Astrocyte (in vitro differentiated cells and primary cell): ENCODE measurements at regions not wholly inside any gene's neighbourhood (a gene's known extent, or its start where the extent isn't known, plus 50 kb on each side); places are given as distances from the start of the nearest gene placed in this dataset.

Experiments
- EZH2 ChIP-seq: IDR thresholded peaks from 2 replicates; pipeline ENCODE4 v1.6.1; 2012; ENCODE audit warnings: mild to moderate bottlenecking, low read length, inconsistent platforms; ENCODE audit not compliant: insufficient read depth
- TF ChIP-seq, protein P1 (sequence below): IDR thresholded peaks from 2 replicates; pipeline ENCODE4 v1.5.1; 2011; ENCODE audit warnings: low read depth, mild to moderate bottlenecking, inconsistent platforms, low read length, moderate library complexity; ENCODE audit not compliant: insufficient read depth

DNA sequence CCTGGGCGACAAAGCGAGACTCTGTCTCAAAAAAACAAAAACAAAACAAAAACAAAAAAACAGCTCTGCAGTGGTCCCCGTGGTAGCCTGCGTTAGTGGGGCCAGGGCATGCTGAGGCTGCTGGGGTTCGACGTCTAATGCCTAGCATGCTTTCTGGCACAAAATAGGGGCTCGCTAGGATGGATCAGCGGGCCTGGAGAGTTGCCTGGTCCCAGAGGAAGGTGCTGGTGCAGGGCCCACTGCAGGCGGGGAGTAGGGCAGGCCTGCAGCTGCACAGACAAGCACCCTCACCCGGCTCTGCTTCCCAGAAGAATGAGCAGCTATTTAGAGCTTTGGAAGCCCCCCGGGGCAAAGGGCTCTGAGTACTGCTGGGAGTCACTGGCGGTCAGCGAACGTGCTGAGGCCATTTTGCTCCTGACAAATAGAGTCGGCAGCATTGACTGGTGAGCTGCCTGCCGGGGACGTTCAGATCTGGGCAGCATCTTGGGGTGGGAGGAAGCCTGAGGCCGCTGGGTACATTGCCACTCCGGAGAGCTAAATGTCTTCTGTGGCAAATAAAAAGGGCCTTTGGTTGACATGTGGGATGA is 126.7 kb downstream of the OLFM1 start:
- TF ChIP-seq, protein P1, sequence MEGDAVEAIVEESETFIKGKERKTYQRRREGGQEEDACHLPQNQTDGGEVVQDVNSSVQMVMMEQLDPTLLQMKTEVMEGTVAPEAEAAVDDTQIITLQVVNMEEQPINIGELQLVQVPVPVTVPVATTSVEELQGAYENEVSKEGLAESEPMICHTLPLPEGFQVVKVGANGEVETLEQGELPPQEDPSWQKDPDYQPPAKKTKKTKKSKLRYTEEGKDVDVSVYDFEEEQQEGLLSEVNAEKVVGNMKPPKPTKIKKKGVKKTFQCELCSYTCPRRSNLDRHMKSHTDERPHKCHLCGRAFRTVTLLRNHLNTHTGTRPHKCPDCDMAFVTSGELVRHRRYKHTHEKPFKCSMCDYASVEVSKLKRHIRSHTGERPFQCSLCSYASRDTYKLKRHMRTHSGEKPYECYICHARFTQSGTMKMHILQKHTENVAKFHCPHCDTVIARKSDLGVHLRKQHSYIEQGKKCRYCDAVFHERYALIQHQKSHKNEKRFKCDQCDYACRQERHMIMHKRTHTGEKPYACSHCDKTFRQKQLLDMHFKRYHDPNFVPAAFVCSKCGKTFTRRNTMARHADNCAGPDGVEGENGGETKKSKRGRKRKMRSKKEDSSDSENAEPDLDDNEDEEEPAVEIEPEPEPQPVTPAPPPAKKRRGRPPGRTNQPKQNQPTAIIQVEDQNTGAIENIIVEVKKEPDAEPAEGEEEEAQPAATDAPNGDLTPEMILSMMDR: no peak
- no peak for TF ChIP-seq EZH2
